Progenitor cell of endocrine pancreas (in vitro differentiated cells): ENCODE measurements at regions not wholly inside any gene's neighbourhood (a gene's known extent, or its start where the extent isn't known, plus 50 kb on each side); places are given as distances from the start of the nearest gene placed in this dataset.

ENCODE experiments used
- DNase-seq: peaks from one replicate; pipeline ENCODE4 v3.0.0; 2021; ENCODE audit warnings: low spot score; ENCODE audit not compliant: unreplicated experiment
- H3K27ac Mint-ChIP-seq: 2 replicates; pipeline ENCODE4 v1.8.0; 2021; ENCODE audit warnings: mild to moderate bottlenecking, moderate library complexity, mixed read lengths
- H3K27me3 Mint-ChIP-seq: 2 replicates; pipeline ENCODE4 v1.8.0; 2021; ENCODE audit warnings: mixed read lengths
- H3K36me3 Mint-ChIP-seq: 2 replicates; pipeline ENCODE4 v1.8.0; 2022; ENCODE audit warnings: mixed read lengths; ENCODE audit not compliant: insufficient read depth
- H3K4me1 Mint-ChIP-seq: 2 replicates; pipeline ENCODE4 v1.8.0; 2021; ENCODE audit warnings: low read depth, mixed read lengths
- H3K4me3 Mint-ChIP-seq: 2 replicates; pipeline ENCODE4 v1.8.0; 2021; ENCODE audit warnings: low read depth, mild to moderate bottlenecking, moderate library complexity, mixed read lengths
- H3K9me3 Mint-ChIP-seq: 2 replicates; pipeline ENCODE4 v1.8.0; 2021; ENCODE audit warnings: low read depth, mixed read lengths
- CTCF ChIP-seq: fragments of 200-600 bp; sonication (generic); IDR thresholded peaks from one replicate; pipeline ENCODE4 v1.5.0; 2021; ENCODE audit warnings: antibody characterized with exemption, mild to moderate bottlenecking; ENCODE audit not compliant: unreplicated experiment

DNA sequence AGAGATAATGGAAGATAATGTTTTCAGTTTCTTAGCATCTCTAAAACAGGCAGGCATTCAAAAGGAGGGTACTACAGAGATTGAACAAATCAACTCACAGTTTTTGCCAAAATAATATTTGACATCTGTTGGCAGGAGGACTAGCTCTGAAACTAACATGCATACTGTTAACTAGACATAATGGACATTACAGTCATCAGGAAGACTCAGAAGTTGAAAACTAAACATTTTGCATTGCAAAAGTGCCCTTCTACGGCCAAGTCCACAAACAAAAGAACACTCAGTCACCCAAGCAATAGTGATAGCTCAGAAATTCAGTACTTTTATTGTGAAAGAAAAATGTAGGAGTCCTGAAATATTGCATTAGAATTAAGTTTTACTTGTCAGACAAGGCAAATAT, 399.0 kb downstream of the HGF start:
- Mint-ChIP-seq H3K27me3 (no peaks in the 10 kb centered on the region), H3K36me3 (no peaks in the 10 kb centered on the region), H3K27ac (no peak overlapping the region), H3K4me1 (no peaks in the 10 kb centered on the region), H3K9me3 (no peaks in the 10 kb centered on the region), H3K4me3 (no peak overlapping the region)
- no peak for DNase-seq
- no peak for TF ChIP-seq CTCF

DNA sequence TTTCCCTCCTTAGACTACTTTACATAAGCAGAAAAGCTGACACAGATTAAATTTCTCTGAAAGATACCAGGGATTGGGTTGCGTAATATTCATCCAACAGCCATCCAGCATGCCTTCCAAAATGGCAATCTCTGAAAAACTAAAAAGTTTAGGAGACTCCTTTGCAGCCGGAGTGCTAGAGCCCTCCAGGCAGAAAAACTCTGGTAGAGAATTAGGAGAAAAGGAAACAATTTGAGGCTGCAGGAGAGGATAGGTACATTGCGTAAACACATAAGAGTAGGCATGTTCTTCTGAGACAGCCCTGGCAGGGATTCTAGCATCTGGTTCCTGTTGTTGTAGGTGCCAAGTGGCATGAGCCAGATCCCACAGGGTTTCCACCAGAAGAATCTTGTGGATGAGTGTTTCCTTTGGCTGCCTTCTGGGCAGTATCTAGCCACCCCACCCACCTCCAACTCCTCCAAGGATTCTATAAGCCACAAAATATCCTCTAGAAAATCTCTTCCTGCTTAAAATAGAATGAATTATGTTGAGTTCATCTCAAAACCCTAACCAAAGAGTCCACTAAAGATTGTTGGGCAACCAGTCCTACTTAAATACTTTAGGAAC, 402.4 kb downstream of the HGF start:
- DNase-seq: no peak
- Mint-ChIP-seq H3K4me1 (no peaks in the 10 kb centered on the region), H3K36me3 (no peaks in the 10 kb centered on the region), H3K27me3 (no peaks in the 10 kb centered on the region), H3K4me3 (no peak overlapping the region), H3K27ac (no peak overlapping the region), H3K9me3 (no peaks in the 10 kb centered on the region)
- no peak for TF ChIP-seq CTCF

- Mint-ChIP-seq H3K36me3 (no peaks in the 10 kb centered on the region), H3K27me3 (no peaks in the 10 kb centered on the region), H3K27ac (no peak overlapping the region), H3K4me1 (peaks cover 3% of the 10 kb centered on the region), H3K4me3 (no peak overlapping the region), H3K9me3 (no peaks in the 10 kb centered on the region)
- no peak for TF ChIP-seq CTCF
- no peak for DNase-seq
These were observed 403.3 kb downstream of the HGF start for GRCh38 chr7:81366546-81366945.

GRCh38 chr7:81361769-81362312, 408.0 kb downstream of the HGF start:
- H3K4me3 Mint-ChIP-seq: no peak overlapping the region
- no peaks in the 10 kb centered on the region for H3K36me3 Mint-ChIP-seq
- H3K4me1 Mint-ChIP-seq: peaks cover 17% of the 10 kb centered on the region
- H3K27me3 Mint-ChIP-seq: no peaks in the 10 kb centered on the region
- H3K9me3 Mint-ChIP-seq: no peaks in the 10 kb centered on the region
- TF ChIP-seq CTCF: no peak
- H3K27ac Mint-ChIP-seq: no peak overlapping the region
- DNase-seq: no peak

DNA sequence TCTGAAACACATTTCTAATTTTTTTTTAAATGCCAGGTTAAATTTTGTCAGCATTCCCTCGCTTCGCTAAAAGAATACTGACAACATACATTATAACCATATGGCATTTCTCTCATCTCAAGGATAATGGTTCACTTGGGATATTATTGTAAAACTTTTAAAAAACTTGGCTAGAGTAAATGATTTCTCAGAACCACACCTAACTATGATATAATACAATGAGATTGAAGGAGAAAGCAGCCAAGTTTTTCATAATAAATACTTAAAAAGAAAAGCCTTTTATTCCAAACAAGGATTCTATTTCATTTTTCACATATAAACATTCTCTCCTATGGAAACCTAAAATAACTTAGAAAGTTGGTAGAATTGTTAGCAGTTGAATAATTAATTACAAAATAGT, 413.9 kb downstream of the HGF start:
- TF ChIP-seq CTCF: no peak
- no peak for DNase-seq
- Mint-ChIP-seq H3K4me1 (peaks cover 13% of the 10 kb centered on the region), H3K9me3 (peaks cover 2% of the 10 kb centered on the region), H3K27me3 (no peaks in the 10 kb centered on the region), H3K36me3 (no peaks in the 10 kb centered on the region), H3K27ac (no peak overlapping the region), H3K4me3 (no peak overlapping the region)
